ENCODE measurements at regions not wholly inside any gene's neighbourhood (a gene's known extent, or its start where the extent isn't known, plus 50 kb on each side); places are given as distances from the start of the nearest gene placed in this dataset.

DNA sequence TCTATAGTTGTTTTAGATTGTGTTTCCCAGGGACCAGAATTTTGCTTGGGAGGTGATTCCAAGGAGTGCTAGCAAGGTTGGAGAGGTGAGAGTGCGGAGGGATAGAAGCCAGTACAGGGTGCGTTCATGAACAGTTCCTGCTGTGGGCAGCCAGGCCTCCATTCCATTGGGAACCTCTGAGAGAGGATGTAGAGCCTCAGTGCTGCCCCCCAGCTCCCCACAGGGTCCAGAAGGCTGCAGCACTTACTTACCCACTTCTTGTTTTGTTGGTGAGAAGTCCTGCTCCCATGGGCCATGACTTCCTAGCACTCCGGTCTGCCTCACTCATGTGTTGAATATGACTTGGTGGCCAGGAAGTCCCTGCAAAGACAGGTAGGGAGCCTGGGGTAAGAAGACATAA is 128.2 kb upstream of the GAS1 start:
- TF ChIP-seq POLR2A (IDR thresholded peaks at IDR 0.05; ENCODE audit: low read depth, low read length) (no peak), POLR2AphosphoS5 (IDR thresholded peaks at IDR 0.05; ENCODE audit: low read depth, low read length) (no peak), TAF1 (IDR thresholded peaks at IDR 0.05; ENCODE audit: borderline replicate concordance, low read depth, low read length) (no peak)

Data from GM12892 (cell line).